ENCODE measurements at regions not wholly inside any gene's neighbourhood (a gene's known extent, or its start where the extent isn't known, plus 50 kb on each side); places are given as distances from the start of the nearest gene placed in this dataset.

DNA sequence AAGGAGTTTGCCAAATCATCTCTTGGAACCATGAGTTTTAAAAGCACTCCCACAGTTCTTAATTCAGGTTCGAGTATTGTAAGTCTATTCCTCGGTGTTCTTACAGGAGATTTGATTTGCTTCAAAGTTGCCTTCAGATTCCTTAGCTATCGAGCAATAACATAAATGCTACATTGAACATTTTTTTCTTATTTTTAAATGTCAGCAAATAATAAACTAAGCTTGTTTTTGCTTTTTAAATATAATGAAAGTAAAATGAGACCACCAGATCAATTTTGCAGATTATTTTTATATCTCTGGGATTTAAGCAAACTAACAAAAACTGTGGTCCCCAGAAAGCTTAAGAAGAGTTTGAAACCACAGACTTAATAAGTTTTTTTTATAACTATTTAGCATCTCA lies 195.5 kb downstream of the LNPK start:
- TF ChIP-seq, protein P1, sequence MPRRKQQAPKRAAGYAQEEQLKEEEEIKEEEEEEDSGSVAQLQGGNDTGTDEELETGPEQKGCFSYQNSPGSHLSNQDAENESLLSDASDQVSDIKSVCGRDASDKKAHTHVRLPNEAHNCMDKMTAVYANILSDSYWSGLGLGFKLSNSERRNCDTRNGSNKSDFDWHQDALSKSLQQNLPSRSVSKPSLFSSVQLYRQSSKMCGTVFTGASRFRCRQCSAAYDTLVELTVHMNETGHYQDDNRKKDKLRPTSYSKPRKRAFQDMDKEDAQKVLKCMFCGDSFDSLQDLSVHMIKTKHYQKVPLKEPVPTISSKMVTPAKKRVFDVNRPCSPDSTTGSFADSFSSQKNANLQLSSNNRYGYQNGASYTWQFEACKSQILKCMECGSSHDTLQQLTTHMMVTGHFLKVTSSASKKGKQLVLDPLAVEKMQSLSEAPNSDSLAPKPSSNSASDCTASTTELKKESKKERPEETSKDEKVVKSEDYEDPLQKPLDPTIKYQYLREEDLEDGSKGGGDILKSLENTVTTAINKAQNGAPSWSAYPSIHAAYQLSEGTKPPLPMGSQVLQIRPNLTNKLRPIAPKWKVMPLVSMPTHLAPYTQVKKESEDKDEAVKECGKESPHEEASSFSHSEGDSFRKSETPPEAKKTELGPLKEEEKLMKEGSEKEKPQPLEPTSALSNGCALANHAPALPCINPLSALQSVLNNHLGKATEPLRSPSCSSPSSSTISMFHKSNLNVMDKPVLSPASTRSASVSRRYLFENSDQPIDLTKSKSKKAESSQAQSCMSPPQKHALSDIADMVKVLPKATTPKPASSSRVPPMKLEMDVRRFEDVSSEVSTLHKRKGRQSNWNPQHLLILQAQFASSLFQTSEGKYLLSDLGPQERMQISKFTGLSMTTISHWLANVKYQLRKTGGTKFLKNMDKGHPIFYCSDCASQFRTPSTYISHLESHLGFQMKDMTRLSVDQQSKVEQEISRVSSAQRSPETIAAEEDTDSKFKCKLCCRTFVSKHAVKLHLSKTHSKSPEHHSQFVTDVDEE (CRISPR knock-in tag; IDR thresholded peaks at IDR 0.05) = no peak
- TF ChIP-seq ESRRG (CRISPR knock-in tag; IDR thresholded peaks at IDR 0.05) = no peak
- TF ChIP-seq, protein P2, sequence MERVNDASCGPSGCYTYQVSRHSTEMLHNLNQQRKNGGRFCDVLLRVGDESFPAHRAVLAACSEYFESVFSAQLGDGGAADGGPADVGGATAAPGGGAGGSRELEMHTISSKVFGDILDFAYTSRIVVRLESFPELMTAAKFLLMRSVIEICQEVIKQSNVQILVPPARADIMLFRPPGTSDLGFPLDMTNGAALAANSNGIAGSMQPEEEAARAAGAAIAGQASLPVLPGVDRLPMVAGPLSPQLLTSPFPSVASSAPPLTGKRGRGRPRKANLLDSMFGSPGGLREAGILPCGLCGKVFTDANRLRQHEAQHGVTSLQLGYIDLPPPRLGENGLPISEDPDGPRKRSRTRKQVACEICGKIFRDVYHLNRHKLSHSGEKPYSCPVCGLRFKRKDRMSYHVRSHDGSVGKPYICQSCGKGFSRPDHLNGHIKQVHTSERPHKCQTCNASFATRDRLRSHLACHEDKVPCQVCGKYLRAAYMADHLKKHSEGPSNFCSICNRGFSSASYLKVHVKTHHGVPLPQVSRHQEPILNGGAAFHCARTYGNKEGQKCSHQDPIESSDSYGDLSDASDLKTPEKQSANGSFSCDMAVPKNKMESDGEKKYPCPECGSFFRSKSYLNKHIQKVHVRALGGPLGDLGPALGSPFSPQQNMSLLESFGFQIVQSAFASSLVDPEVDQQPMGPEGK (CRISPR knock-in tag; IDR thresholded peaks at IDR 0.05; ENCODE audit: borderline replicate concordance) = no peak
- TF ChIP-seq ZNF565 (CRISPR knock-in tag; conservative IDR thresholded peaks at IDR 0.05; ENCODE audit: low read depth) = no peak
- TF ChIP-seq BACH2 (CRISPR knock-in tag; IDR thresholded peaks at IDR 0.05; ENCODE audit: borderline replicate concordance) = no peak
- no peak for TF ChIP-seq ISL1 (CRISPR knock-in tag; IDR thresholded peaks at IDR 0.05)
